SK-N-DZ (cell line): ENCODE measurements at regions not wholly inside any gene's neighbourhood (a gene's known extent, or its start where the extent isn't known, plus 50 kb on each side); places are given as distances from the start of the nearest gene placed in this dataset.
"Not testable (repeated sequence)": the region's sequence is repeated elsewhere in the genome, so short reads cannot be mapped to it uniquely, and the experiment has no call there.

Experiments used
- DNase-seq: peaks from one replicate; pipeline ENCODE4 v3.0.0-alpha.2; 2015; ENCODE audit warnings: low spot score

DNA sequence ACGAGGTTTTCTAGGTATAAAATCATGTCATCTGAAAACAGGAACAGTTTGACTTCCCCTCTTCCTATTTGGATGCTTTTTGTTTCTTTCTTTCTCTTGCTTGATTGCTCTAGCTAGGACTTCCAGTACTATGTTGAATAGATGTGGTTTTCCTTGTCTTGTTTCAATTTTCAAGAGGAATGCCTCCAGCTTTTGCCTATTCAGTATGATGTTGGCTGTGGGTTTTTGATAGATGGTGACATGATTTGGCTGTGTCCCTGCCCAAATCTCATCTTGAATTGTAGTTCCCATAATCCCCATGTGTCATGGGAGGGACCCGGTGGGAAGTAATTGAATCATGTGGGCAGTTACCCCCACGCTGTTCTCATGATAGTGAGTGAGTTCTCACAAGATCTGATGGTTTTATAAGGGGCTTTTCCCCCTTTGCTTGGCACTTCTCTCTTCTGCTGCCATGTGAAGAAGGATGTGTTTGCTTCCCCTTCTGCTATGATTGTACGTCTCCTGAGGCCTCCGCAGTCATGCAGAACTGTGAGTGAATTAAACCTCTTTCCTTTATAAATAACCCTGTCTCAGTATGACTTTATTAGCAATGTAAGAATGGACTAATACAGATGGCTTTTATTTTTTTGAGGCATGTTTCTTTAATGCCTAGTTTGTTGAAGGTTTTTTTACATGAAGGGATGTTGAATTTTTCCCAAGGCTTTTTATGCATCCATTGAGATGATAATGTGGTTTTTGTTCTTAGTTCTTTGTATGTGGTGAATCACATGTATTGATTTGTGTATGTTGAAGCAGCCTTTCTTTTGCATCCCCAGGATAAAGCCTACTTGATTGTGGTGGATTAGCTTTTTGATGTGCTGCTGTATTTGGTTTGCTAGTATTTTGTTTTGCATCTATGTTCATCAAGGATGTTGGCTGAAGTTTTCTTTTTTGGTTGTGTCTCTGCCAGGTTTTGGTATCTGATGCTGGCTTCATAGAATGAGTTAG lies 239.1 kb downstream of the THBS2 start:
- DNase-seq: no peak

GRCh38 chr6:169009628-169010027 lies 244.0 kb downstream of the THBS2 start:
- DNase-seq: no peak

DNA sequence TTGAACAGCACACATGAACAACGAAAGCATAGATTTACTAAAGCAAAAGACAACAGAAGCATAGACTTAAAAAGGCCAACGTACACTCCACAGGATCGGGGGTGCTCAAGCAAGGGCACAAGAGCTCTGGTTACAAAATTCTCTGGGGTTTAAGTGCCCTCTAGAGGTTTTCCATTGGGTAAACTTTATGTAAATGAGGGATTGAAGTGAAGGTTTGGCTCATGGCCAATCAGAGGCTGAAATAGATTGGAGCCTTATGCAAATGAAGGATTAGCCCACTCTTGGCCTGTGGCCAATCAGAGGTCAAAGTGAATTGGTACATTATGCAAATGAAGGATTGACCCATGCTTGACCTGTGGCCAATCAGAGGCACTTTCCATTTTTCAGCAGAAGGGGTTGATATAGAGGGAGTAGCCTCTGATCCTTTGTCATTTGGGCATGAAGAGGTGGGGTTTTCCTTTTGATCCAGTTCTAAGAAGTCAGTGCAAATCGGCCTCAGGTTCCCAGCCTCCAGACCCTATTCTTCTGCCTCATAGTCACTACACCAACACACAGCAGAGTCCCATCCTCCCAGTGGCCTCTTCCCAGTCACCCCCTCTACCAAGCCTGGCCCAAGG lies 244.9 kb downstream of the THBS2 start:
- DNase-seq: no peak

GRCh38 chr6:169005166-169005565 lies 248.5 kb downstream of the THBS2 start:
- no peak for DNase-seq

DNA sequence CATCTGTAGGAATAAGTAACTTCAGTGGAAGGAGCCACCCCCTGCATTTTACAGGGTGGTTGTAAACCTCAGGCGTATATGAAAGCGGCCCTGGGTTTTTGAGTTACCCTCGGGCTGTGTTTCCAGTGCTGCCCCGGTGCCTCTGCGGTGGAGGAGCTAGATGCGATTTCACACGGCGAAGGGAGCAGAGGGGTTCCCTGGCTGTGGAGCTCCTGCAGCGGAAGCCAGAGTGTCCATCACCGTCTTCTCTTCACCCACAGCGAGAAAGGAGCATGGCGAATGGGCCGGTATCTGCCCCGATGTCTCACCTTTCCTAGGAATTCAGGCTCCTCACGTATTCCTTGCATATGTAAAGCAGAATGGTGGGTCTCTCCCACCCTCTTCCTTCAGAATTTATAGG lies 253.6 kb downstream of the THBS2 start:
- DNase-seq: no peak

DNA sequence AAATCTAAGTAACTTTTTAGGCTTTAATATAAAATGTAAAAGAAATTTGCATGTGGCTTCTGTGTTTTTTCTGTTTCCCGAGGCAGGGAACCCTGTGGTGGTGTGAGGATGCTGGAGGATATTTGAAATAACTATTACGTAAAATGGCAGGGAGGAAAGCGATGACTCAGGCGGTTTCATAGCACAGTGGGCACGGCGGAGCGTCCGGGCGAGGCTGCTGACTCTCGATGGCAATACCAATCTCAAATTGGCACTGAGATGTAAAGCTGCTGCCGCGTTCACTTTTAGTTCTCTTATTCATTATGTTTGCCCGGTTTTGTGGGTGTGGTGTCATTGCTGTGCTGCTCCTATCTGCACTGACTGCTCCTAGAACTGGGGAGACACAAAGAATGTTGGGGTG lies 254.3 kb downstream of the THBS2 start:
- no peak for DNase-seq

- DNase-seq: no peak
Observed at GRCh38 chr6:168996356-168996625, 257.4 kb downstream of the THBS2 start.

DNA sequence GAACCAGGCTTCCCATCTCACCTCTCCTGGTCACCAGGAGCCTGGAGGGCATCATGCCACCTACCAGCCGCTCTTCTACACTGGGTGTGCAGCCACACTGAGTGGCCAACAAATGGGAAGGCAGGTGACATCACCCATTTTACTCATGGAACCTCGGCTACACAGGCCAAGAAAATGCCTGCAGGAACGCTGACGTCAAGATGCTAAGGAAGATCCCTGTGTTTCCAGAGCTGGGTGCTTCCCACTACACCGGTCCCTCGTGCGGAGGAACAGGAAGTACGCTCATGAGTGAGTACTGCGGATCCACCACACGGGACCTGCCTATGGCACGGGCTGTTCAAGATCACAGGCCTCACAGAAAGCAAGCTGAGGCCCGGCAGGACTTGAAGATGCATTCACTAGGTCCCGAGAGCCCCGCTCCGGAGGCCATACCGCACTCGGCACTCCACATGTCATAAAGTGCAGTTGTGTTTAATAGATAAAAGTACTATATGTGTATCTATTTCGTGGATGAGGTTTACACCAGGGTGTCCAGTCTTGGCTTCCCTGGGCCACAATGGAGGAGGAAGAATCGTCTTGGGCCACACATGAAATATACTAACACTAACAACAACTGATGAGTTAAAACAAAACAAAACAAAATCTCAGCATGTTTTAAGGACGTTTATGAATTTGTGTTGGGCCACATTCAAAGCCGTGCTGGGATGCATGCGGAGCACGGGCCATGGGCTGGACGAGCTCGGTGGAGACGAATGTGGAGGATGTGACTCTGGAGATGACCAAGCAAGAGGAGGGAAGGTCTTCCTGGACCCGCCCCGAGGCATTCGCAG lies 257.9 kb downstream of the THBS2 start:
- no peak for DNase-seq

GRCh38 chr6:168994956-168995355 lies 258.7 kb downstream of the THBS2 start:
- DNase-seq: no peak

DNA sequence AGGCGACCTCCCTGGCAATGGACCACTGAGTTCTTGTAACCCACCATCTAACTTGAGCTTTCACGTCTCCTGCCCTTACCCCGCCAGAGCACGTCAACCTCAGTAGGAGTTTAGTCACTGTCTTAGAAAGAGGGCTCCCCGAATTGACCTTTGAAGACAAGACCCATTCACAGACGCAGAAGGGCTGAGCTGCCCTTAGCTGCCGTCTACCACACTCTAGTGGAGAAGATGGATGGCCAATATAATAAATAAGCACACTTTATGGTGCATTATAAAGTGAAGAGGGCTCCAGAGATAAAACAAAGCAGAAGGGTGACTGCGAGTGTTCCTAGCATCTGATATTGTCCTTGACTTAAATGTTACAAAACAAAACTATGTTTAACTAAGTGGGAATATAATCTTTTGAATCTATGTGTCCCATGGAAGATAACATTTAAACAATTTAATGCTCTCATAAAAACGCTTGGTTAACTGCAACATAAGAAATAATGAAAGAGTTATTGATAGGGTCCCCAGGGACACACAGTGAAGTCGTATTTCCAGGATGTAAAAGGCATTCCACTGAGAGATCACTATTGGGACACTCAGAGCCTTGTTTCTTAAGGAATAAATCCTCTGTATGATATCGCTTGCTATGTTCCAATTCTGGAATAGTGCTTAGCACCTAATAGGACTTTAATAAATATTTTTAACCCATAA lies 261.1 kb downstream of the THBS2 start:
- DNase-seq: no peak

DNA sequence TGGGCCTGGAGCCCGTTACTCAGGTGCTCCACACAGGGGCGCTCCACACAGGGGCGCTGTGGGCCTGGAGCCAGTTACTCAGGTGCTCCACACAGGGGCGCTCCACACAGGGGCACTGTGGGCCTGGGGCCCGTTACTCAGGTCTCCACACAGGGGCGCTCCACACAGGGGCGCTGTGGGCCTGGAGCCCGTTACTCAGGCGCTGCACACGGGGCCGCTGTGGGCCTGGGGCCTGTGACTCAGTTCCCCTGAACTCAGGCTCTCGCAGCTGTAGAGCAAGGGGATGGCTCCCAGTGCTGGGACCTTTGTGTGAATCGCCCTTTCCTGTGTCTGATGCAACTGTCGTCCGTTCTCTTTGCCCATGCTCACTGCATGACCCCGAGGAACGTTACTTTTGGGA lies 262.0 kb downstream of the THBS2 start:
- DNase-seq: not testable (repeated sequence)

DNA sequence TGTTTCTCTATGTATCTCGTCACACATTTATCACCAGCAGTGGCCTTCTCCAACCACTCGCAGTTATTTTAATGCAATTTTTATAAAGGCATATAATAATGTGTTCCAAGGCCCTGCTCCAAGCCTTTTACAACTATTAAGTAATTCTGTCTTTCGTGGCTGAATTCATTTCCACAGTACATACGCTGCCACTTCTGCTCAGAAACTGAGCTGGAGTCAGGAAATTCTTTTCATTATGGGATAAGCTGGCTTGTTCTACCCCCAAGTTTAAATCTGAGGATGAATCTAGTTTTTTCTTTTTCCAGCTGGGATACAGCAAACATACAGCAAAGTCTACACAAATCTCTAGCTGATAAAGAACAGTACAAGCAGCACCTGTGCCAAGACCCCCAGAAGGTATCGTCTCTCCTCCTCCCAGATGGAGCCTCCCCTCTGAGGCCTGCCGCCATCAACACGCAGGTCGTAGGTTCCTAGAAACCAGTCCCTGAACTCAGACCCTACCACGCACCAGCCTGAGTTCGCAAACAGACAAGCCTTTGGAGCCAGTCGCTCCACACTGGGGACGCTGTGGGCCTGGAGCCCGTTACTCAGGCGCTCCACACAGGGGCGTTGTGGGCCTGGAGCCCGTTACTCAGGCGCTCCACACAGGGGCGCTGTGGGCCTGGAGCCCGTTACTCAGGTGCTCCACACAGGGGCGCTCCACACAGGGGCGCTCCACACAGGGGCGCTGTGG lies 263.5 kb downstream of the THBS2 start:
- DNase-seq: no peak

- DNase-seq: no peak
Observed at GRCh38 chr6:168989421-168989820, 264.2 kb downstream of the THBS2 start.

DNA sequence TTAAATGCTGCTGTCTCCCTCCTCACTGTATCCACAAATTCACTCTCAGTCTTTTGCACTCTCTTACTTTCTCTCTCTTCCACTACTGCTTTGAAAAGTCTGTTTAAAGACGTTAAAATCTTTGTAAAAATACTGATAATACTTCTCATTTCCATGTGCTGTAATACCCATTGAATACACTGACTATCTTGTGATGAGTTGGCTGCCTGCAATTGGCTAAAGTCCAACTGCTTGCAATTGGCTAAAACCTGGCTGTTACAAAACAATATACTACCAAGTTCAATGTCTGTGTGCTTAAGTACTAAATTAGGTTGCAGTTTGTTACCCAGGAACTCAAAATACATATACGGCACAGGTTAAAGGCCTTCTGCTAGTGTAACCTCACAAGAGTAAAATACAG lies 264.8 kb downstream of the THBS2 start:
- DNase-seq: no peak

DNA sequence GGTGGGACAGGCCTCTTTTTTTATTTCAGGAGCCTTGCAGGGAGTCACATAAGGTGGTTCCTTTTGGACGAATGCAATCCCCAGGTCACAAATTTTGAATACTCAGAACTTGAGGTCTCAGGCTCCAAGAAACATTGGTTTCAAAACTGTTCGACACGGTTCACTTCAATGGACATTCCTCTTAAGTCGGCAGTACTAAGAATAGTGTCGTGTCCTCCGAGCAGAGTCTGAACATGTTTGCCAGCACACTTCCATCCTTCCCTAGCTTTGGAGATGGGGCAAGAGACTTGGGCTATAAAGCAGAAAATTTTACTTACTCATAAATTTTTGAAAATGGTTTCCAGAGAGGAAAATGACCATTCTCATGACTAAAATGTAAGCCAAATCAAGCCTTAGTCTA lies 265.4 kb downstream of the THBS2 start:
- no peak for DNase-seq

- DNase-seq: no peak
Observed at GRCh38 chr6:168985705-168986104, 267.9 kb downstream of the THBS2 start.

DNA sequence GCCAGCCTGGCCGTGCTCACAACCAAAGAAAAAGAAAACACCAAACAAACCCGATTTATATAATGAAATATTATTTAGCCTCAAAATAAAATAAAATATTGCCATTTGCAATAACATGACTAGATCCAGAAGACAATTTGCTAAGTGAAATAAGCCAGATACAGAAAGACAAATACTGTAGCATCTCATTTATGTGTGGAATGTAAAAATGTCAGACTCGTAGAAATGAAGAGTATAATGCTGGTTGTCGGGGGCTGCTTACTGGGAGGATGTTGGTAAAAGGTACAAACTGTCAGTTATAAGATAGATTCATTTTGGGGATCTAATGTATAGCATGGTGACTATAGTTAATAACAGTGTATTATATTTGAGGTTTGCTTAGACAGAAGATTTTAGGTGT lies 269.7 kb downstream of the THBS2 start:
- no peak for DNase-seq

DNA sequence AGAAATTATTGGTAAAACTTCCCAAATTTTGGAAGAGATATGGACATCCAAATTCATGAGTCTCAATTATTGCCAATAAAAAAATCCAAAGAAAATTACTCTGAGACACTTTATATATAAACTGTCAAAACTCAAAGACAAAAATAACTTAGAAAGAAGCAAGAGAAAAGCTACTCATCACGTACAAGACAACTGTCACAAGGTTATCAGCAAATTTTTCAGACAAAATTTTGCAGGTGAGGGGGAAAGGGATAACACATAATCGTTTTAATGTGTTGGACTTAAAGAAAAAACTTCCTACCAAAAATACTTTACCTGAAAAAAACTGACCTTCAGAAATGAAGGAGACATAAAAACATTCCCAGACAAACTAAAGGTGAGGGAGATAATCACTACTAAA lies 272.5 kb downstream of the THBS2 start:
- no peak for DNase-seq

DNA sequence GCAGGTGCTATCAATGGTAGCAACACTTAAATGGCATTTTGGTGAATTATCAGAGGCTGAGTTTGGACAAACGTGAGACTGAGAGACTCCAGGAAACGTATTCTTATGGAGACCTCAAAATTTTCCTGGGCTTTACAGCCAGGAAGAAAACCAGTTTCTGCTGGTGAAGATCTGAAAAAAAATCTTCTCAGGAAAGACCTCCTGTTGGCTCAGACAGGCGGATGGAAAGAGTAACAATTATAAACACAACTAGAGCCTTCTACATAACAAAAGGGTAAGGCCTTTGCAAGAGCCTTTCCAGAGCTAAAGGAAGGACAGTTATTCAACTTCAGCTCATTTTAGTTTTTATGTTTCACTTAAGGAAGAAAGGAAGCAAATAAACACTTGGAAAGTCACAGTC lies 274.4 kb downstream of the THBS2 start:
- no peak for DNase-seq

- no peak for DNase-seq
Observed at GRCh38 chr6:168972128-168972527, 281.5 kb downstream of the THBS2 start.

DNA sequence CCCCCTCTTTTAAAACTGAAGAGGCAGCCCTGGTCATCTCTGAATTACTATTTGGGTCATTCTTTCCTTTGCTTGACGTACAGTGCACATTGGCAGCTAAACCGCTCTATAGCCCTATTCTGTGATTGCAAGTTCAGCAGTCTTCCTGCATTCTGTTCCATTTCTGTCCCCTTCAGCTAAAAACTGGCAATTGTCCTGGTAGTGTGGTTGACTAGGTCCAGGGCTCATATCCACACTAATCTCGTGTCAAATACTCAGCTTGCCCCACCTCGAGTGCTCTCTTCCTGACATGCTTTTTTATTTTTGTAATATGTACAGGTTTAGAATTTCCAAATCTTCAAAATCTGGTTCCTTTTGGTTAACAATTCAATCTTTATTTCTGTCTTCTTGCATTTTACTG lies 282.1 kb downstream of the THBS2 start:
- DNase-seq: no peak
